Activated CD8-positive, alpha-beta memory T cell treated with anti-CD3 and anti-CD28 coated beads, Interleukin-2, amount 50 U/mL, for 48 hours (primary cell): ENCODE measurements at regions not wholly inside any gene's neighbourhood (a gene's known extent, or its start where the extent isn't known, plus 50 kb on each side); places are given as distances from the start of the nearest gene placed in this dataset.
"Not testable (repeated sequence)": the region's sequence is repeated elsewhere in the genome, so short reads cannot be mapped to it uniquely, and the experiment has no call there.

Experiments used
- DNase-seq: peaks from one replicate; pipeline ENCODE4 v3.0.0-alpha.2; 2020

- DNase-seq = no peak
Measured at GRCh38 chr2:116776556-116776955, 1037.9 kb upstream of the DDX18 start.

GRCh38 chr2:116787848-116788247 is 1026.6 kb upstream of the DDX18 start:
- DNase-seq = no peak

- no peak for DNase-seq
Measured at GRCh38 chr2:116802671-116803070, 1011.8 kb upstream of the DDX18 start.

DNA sequence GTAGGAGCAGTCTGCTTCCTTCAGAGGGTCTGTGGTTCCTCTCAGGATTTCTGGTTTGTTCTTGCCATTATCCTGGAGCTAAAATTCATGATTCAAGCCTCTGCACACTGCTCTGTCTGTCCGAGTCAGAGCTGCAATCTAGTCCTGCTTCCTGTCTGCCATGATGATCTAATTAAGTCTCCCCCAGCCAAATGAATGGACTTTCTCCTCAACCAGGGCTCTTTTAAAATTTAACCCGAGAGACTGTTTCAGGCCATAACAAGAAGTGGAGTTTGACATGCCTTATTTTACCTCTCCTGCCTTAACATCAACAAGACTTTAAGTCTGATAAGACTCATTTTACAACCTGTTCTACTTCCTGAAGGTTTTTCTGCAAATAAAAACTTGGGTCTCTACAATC is 1009.6 kb upstream of the DDX18 start:
- DNase-seq = no peak

DNA sequence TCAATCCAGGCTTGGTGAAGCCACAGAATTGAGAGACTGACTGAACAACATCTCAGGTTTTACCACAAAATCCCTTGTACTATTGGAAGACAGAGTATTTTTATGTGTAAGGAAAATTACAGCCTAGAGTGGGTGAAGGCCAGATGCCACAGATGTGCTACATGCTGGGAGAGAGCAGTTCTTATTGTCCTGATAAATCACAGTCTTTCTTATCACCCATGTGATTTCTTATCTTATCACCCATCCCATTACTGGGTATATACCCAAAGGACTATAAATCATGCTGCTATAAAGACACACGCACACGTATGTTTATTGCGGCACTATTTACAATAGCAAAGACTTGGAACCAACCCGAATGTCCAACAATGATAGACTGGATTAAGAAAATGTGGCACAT is 1008.0 kb upstream of the DDX18 start:
- DNase-seq = not testable (repeated sequence)

DNA sequence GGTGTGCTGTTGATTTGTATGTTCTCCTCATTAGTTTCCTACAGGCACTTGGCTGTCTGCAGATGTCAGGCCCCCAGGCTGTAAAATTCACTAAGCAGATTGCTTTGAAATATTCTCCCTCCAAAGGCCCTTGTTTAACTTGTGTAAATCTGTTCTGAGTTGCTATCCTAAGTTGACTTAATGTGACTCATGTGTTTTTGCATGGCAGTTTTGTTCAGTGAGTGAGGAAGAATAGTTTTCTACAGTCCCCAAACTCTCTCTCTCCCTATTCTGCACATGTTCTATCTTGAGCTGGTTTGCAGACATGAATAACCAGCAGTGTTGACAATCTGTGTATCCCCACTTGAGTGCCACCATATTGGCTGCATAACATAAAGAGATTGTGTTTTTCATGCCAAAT is 1005.4 kb upstream of the DDX18 start:
- no peak for DNase-seq

- no peak for DNase-seq
Measured at GRCh38 chr2:116810071-116810470, 1004.4 kb upstream of the DDX18 start.

GRCh38 chr2:116810645-116811044 is 1003.8 kb upstream of the DDX18 start:
- no peak for DNase-seq

- no peak for DNase-seq
Measured at GRCh38 chr2:116819355-116819754, 995.1 kb upstream of the DDX18 start.

- DNase-seq = no peak
Measured at GRCh38 chr2:116820986-116821385, 993.5 kb upstream of the DDX18 start.

- not testable (repeated sequence) for DNase-seq
Measured at GRCh38 chr2:116829543-116829942, 984.9 kb upstream of the DDX18 start.

DNA sequence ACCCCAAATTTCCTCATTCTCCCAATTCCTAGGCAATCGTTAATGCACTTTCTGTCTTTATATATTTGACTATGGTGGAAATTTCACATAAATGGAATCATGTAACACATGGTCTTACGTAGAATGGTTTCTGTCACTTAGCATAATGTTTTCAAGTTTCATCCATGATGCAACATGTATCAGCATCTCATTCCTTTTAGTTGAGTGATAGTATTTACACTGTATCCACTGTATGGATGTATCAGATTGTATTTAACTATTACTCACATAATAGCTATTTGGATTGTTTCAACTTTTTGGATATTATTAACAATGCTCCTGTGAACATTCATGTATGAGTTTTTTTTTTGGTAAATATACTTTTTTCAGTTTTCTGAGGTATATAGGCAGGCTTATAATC is 982.3 kb upstream of the DDX18 start:
- DNase-seq = no peak

DNA sequence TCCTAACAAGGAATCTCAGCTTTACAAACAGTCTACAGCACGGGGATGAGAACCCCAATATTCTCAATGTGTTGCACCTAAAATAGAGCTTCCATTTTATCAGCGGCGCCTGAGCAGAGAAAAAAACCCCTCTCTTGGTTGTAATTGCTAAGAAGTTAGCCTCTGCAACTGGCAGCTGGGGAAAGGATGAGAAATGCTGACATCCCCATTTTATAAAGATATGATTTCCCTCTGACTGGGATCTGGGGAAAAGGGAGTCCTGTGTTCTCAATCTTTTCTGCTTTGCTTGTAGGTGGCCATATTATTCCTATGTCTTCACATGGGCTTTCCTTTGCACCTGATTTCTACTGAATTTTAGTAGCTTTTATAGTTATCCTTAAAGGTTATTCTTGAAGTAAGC is 981.4 kb upstream of the DDX18 start:
- no peak for DNase-seq

- no peak for DNase-seq
Measured at GRCh38 chr2:116842164-116842563, 972.3 kb upstream of the DDX18 start.

- DNase-seq = no peak
Measured at GRCh38 chr2:116859708-116860107, 954.8 kb upstream of the DDX18 start.

DNA sequence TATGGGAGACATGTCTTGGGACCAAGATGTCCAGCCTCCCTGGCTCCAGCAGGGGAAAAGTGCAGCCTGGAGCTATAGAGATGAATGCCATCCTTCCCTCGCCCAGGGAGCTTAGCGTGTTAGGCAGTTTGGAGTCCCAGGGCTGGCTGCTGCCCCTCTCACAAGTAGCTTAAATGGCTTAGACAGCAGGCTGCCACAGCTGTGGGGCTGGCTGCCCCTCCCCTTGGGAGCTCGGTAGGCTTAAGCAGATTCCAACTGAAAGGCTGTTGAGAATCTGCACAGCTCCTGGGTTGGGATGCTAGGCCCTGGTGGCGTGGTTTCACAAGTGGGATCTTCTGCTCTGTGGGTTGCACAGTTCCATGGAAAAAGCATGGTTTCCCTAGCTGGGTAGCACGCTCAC is 940.5 kb upstream of the DDX18 start:
- no peak for DNase-seq

DNA sequence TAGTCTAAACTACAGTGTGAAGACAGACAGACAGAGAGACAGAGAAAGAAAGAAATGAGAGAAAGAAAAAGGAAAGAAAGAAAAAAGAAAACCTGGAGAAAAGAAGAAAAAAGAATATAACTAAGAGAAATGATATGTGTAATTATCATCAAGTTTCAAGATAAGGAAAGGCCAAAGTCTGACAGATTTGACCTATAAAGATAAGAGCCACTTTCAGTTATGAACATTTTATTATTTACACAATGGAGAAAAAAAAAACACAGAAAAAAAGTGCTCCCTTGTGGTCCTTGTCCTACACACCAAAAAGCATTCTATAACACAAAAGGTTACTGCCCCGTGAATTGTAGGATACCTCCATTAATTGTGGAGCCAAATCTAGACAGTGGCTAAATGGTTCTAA is 937.2 kb upstream of the DDX18 start:
- no peak for DNase-seq

DNA sequence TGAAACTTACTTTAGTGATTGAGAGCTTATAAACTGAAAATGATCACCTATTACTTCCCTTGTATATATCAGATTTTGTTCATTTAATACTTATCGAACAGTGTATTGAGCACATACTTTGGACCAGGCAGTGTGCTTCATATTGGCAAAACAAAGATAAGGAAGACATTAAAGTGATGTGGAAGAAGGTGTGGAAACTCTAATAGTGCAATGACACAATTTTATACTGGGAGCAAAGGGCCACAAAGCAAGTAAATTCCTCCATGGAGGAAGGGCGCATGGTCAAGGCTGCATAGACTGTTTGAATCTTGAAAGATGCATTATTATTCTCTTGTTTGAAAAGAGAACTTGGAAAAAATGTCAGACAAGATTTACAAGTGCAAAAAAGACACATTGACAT is 936.5 kb upstream of the DDX18 start:
- no peak for DNase-seq

DNA sequence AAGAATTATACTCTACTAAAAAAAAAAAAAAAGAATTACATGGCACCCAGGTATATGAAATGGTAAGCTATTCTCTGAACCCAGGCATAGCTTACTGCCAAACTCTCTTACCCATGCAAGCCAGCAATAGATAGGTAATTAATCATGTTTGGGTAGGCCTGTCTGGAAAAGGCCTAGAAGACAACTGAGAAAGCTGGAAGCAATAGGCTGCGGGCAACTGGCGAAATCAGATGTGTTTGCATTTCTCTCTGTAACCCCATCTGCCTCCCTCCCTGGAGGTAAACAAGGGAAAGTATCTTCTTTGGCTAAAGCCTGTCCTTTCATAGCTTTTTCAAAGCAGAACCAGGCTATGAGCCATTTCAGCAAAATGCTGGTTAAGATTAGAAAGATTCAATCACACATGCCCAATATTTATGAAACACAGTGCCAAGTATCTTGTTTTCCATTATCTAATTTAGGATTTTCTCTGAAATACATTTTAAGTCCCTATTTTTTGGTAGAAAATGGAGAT is 934.8 kb upstream of the DDX18 start:
- DNase-seq = no peak

DNA sequence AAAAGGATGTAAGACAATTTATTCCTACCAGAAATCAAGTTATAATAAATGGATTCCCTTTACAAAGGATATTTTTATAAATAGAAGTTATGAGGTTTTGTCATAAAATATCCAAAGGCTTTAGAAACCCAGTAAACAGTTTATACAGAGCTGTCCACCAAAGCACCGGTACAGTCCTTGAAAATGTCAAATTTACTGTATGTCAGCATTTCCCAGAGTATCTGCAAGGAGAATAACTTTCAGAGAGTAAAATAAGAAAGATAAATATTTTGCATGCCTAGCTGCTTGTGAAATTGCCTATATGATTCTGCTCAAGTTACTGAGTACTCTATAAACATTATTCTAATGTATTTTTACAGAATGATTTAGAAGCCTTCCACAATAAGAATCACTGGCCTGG is 923.3 kb upstream of the DDX18 start:
- no peak for DNase-seq

DNA sequence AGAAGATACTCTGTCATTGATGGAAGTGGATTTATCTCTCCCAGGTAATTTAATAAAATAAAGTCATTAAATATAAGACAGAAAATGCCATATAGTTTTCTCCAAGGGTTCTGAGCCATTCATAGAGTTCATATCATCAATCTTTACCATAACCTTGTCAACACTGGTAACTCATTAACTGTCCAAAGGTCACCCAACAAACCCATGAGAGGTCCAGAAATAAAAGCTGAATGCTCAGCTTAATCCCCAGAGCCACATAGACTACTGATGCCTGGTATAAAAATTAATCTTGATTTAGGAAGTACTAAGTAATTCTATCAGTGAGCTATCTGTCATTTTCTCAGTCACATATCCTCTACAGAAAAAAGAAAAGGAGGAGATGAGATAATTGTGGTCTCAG is 903.0 kb upstream of the DDX18 start:
- no peak for DNase-seq

DNA sequence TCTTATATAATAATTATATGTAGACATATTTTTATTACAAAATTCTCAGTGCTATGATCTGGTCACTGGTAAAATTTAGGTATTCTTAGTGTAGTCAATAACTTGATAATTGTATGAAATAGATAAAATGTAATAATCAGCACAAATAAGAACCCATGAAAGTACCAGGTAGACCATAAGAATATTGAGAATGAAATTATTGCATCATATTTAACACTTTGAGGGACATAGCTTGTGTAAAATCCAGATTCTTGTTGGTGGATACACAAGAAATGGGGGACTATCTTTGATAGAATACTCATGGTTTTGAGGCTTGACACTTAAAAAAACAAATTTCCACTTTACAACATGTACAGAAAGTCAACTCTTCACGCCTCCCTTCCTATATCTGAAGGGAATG is 898.8 kb upstream of the DDX18 start:
- DNase-seq = no peak

- no peak for DNase-seq
Measured at GRCh38 chr2:116917196-116917595, 897.3 kb upstream of the DDX18 start.

- no peak for DNase-seq
Measured at GRCh38 chr2:116918574-116918973, 895.9 kb upstream of the DDX18 start.

DNA sequence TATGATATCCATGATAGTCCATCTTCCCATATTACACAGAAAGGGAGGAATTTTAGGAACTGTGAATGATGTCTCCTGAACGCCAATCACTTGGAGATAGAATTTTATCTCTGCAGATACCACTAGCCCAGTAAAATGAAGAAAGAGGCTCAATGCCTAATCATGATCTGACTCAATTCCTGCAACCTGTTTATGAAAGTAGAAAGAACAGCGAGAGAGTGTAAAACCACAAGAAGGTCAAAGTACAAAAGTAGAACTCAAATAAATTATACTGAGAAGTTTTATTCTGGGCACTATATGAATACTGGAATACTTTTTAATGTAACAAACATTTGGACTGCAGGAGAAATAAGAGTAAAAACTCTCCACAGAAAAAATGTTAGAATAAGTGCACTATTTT is 892.1 kb upstream of the DDX18 start:
- no peak for DNase-seq

DNA sequence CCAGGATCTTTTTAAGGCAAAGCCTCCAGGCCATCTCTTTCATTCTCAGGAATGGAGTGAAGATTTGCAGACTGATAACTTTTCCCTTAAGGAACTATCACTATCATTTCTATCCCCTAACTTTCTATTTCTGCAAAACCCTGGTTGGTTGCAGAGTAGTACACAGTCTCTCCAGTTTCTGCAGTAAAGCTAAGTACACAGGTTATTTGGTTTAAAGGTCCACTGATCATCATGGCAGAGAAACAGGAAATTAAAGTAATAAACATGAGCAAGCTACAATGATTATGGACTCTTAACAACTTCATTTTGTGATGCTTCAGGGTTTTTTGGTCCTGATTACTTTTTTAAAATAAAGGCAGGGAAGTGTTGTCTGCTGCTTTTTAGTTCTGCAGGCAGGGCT is 890.0 kb upstream of the DDX18 start:
- DNase-seq = no peak
